Prostate gland (tissue), 2 donors: ENCODE measurements at regions not wholly inside any gene's neighbourhood (a gene's known extent, or its start where the extent isn't known, plus 50 kb on each side); places are given as distances from the start of the nearest gene placed in this dataset.

Source experiments
- CTCF ChIP-seq, 4 experiments: fragments of 200-600 bp in 2 of 4; fragments of 450-650 bp in 2 of 4; sonication (generic) in 2 of 4; IDR thresholded peaks; 1 replicate in 3 of 4; 2 replicates in 1 of 4; pipeline ENCODE4 v1.5.1; 2016 to 2019; ENCODE audit warnings: antibody characterized with exemption in 4 of 4, mild to moderate bottlenecking in 2 of 4, moderate library complexity in 2 of 4
- POLR2AphosphoS5 ChIP-seq: sonication (generic); formaldehyde crosslinking; IDR thresholded peaks from one replicate; pipeline ENCODE4 v1.6.1; 2017; ENCODE audit warnings: antibody characterized with exemption

- TF ChIP-seq CTCF (IDR thresholded peaks at IDR 0.05): no peak
- no peak for TF ChIP-seq POLR2AphosphoS5
Measured at GRCh38 chr4:37760840-37761239, 65.6 kb upstream of the PGM2 start.
